GM19455 (cell line): ENCODE measurements at regions not wholly inside any gene's neighbourhood (a gene's known extent, or its start where the extent isn't known, plus 50 kb on each side); places are given as distances from the start of the nearest gene placed in this dataset.

Experiments
- ATAC-seq: cut with Tn5 transposase; IDR thresholded peaks from one replicate; pipeline ENCODE4 v1.9.1; 2021; ENCODE audit not compliant: unreplicated experiment

DNA sequence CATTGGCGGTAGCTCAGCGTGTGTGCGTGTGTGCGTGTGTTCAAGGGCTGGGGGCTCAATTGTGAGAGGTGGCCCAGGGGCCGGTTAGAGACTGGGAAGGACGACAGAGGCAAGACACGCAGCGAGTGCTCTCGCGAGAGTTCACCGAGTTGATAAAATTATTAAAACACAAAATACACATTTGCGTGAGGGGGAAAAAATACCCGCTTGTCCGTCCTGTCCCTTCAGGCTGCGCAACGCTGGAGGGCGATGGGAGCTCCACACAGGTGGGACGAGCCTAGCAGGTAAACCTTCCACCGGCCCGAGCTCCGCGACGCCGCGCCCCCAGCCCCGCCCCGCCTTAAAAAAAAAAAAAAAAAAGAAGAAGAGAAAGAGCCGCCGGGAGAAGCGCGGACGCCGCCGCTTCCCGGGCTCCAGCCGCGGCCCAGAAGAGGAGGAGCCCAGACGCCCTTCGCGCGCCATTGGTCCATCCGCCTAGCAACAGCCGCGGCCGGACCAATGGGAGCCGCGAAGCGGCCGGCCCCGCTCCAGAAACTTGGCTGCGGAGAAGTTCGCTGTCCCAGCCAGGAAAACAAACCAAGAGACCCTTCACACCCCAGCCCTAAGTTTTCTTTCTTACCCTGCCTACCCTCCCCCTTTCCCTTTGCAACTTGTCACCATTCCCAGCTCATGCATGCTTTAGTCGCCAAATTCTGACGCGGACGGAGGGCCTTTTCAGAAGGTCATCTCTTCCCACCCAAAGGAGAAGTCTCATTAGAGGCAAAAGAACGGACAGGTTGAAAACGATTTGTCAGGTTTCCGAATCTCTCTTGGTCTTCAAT, 169.9 kb upstream of the MAF start:
- peak; percentile 98 for ATAC-seq

DNA sequence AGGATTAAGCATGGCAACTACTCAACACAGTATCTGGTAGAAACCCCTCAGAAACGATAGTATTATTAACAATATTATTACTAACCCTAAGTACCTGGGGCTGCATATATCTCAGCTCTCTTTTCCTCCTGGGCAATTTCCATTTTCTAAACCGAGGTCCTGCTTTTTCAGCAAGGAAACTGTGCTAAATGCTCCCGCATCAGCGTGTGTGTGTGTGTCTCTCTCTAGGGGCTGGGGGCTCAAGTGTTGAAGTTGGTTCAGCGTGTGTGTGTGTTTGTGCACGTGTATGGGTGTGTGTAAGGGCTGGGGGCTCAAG, 169.3 kb upstream of the MAF start:
- ATAC-seq, result peak; percentile 6

DNA sequence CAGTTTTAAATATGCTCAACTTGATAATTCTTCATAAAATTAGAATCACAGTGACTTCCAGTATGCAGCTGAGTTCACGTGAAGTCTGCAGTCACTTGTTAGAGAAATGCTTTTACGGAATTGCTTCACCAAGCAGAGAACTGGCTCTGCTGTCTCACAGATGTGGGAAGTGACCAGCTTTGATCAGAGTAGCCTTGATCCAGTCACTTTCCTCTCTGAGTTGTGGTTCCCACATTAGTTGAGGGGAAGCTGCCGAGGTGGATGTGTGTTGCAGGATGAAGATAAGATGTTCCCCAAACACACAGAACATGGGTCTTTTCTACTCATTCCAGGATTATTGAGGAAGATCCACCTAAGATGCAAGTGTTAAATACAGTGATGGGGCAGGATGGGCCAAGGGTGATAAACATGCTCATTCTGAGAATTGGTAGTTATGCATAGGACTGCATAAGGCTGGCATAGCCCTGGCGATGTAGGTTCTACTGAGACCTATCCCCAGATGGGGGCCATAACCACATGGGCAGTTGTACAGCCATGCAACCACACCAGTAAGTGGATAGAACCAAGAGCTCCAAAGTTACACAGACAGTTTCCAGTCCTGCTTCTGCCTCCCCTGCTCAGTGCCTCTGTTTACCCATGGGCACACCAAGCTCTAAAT, 168.9 kb upstream of the MAF start:
- no peak for ATAC-seq

DNA sequence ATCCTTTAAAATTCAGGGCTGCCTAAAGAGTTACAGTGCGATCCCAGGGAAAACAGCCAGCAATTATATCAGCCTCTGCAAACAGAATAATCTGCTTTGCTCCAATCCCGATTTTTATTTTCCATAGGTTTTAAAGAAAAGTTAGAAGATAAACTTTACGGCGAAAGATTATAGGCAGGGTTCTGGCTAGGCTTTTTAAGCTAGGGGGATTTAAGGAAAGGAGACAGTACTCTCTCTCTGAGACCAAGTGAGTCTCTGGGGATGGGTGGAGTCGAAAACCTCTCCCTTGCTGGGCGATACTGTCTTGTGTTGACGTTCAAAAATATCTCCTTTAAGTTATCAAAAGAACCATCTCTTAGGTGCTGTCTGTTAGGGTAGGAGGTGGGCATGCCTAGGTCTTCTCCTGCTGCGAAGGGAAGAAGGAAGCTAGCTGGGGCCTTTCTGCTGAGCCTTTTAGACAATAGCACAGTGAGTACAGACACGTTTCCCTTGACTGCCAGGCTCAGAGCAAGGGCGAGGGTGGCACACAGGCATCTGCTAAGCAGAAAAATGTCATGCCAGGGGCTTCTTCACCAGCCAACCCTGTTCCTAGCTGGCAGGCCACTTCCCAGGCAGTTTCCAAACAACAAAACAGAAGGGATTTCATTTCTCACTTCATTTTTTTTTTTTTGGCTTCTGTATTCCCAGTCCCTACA, 167.9 kb upstream of the MAF start:
- no peak for ATAC-seq

DNA sequence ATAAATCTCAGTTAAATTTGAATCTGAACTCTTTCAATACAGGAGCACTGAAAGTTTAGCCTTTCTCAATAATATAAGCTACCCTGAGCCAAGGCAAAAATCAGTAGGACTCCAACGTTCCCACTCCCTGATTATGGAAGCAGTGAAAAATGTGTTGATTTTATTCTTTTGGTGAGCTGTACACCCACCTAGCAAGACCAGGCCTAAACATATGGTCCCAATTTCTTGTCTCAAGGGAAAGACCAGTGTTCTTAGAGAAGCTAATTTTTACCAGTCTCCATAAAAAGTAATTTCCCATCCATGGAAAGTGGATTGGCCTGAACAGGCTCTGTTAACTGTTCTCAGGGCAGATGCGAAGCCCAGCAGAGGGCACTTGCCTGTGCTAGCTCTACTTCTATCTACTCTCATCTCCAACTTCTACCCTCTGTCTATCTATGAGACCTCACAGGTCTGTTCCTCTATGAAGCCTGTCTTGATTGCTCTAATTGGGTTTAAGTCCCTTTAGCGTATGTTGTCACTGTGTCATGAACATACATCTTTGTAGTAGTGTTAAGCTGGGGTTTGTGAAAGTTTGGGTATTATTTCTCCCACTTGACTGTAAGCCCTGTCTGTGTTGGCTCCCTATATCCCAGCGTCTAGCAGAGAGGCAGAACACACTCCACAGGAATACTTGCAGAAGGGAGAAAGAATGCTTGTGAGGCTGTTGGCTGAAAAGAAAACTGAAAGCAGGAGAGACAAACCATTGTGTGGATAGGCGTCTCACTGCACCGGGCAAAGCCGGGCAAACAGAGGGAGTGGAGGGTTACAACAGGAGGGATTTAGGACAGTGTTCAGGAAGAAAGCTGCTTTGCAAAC, 167.1 kb upstream of the MAF start:
- ATAC-seq, result no peak

DNA sequence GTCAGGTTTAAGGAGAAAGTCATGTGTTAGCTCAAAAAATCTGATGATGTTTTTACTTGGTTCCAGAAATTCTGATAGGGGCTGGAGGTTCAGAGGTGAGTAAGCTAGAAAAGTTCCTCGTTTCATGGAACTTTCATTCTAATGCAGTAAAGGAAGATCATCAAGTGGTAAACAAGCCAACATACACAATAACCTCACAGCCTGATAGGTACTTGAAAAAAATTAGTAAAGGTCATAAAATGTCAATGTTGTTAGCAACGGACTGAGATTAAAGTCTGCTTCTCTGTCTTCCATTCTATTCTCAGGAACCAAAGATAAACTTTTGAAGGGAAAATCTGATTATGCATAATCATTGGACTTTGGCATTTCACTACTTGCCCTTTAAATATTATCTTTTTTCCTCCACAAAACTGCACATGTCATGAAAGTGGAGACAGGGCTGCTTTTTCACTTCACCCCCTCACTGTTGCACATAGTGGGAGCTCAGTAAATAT, 165.4 kb upstream of the MAF start:
- no peak for ATAC-seq

DNA sequence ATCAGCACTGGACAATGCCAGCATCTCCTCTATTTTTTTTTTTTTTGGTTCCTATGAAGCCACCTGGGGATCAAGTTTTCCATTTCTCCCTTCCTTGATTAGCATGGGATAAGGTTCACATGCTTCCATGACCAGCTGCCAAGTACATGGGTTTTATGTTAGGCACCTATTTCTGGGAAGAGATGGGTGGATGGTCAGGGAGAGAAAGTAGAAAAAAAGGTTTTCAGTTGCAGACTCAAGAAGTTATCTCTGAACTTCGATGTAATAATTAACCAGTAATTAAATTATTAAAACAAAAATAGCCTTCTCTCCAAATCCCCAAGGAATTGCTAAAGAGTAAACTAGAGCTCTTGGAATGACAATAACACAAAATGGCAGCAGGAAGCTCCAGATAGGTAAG, 164.9 kb upstream of the MAF start:
- no peak for ATAC-seq

DNA sequence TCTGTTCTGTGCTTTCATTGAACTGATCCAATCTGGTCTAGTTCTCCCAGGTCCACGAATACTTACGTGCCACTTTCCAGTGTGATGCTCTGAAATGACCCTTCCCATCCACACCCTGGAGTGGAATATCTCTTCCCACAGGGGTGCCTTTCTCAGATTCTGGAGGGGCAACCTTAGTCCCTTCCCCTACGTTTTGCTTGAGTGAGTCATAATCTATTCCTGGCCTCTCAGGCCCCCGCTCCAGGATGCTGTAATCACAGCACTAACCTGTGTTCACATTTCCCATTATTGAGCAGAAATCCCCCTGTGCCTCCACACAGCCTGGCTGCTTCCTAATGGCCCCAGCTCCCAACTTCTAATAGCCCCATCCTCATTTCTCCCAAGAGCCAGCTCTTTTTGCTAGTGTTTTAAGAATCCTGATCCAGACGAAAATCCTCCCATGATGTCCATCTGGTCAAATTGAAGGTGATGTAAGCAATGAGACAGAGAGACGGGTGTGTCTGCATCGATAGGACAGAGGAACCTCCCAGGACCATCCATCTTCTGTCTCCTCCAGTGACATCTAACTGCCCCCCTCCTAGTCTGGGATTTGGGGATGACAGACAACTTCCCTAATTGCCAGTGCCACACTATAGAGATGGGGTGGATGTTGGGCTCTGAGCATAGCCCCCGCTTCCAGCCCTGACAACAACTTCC, 164.0 kb upstream of the MAF start:
- ATAC-seq, result no peak

DNA sequence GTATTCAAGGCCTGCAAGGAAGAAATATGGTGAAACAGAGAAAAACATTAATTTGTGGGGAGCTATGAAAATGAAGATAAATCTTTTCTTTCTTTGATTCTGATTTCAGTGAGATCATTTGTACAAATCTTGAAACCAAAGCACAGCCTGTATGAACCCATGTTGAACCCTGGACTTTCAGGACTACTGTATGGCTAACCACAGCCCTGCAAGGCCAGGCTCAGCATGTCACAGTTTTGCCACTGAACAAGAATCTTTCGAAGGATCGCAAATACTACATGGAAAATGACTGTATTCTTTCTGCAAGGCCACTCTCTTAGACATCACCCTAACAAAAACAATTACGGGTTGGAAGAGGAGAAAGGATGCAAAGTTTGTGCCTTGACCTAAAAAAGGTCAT, 161.7 kb upstream of the MAF start:
- ATAC-seq, result no peak

DNA sequence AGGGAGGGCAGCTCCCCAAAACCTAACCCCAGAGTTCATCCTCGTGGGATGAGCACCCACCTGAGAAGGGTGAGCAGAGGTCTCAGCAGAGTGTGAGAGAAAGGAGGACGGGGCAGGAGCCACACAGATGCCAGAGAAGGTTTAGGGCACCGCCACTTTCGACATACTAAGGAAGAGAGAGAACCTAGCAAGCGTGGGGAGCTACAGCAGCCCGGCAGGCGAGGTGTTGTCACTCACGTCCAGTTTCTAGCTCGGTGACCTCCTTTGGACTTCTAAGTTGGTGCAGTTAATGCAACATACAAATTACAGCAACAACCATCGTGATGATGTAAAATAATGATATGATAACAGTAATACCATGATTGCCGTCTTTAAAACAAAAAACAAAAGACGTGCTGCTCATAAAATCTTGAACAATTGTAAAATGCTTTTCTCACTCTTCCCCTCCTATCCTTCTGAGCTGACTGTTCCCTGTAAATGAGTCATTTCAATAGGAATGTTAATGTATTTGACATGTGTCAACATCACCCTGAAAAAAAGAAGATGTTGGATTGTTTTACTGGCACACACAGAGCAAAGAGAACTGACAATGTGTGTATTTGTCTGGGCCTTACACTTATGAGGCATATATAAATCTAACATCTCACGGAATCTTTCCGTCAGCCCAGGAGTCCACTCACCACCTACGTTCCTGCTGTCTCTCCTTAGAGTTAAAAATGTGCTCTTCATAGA, 158.2 kb upstream of the MAF start:
- ATAC-seq, result no peak

DNA sequence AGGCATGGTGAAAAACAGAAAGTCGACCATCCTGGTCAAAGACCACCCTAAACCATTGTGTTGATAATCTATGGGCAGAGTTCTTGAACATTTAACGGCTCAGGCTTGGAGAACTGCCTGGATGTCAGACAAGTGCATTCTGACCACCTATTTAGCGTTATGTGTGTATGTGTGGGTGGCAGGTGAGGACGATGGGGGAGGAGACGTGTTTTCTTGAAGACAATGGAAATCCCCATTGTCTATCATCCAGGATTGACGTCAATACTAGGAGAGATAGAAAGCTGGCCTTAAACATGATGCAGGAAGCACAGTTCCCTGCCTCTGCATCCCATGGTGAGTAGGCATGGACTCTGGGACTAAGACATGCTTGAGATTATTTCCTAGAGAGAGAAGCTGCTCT, 157.4 kb upstream of the MAF start:
- ATAC-seq, result no peak

DNA sequence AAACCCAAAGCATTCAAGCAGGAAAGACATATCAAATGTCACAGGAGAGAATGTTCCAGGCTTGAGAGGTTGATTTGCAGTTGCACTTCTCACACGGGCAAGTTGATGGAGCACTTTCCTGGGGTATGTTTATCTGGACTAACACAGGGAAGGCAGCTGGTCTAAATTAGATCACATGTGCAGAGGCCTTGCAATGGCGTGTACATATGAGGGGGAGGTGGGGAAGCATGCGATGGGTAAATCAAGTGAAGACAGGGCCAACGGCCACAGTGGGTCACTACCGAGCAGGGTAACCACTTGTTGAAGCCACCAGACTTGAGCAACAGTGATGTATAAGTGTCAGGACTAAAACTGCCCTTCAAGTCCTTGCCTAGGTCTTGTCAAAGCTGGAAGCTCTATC, 156.6 kb upstream of the MAF start:
- no peak for ATAC-seq

DNA sequence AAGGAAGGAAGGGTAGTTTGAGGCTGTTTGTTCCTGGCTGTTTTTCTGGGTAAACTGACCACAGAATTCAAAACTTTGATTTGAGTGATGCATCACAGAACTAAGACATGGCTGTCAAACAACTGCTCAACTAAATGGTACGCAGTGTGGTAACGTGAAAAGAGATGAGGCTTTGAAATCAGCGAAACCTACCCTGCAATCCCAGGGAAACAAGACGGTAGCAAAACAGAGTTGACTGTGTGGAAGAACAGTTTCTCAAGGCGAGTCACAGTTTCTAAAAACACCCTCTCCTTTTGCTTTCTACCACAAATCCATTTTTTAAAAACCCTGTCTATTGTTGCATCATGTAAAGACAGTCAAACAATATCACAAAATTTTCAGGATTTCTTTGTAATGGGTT, 156.0 kb upstream of the MAF start:
- no peak for ATAC-seq

DNA sequence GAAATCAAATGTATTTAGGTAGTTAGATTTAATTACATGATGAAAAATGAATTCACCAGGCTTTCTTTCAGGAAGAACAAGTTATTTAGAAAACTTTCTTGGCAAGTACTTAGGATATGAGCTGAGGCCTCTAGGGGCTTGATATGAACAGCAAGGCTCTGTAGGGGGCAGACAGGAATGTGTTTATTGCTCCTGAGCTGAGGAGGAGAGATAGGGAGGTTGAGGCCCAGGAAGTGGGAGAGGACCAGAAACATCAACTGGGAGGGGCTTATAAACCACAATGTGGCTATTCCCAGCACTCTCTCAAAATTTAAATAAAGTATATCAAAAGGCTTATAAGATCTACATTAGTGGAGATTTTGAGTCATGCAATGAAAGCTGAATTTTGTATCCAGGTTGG, 154.0 kb upstream of the MAF start:
- ATAC-seq, result no peak

DNA sequence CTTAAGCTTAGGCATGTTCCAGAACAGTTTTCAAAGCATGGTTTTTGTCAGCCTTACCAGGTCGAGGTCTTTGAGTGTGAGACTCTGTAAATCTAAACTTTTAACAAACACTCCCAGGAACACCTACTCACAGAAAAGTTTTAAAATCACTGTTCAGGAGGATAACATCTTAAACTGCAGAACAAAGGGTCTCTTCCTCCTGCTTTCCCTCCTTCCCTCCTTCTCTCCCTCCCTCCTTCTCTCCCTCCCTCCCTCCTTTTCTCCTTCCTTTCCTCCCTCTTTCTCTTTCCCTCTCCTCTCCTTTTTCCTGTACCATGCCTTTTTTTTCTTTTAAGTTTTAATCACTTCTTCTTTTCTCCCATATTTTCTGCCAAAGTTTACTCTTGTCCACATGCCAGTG, 153.5 kb upstream of the MAF start:
- no peak for ATAC-seq

DNA sequence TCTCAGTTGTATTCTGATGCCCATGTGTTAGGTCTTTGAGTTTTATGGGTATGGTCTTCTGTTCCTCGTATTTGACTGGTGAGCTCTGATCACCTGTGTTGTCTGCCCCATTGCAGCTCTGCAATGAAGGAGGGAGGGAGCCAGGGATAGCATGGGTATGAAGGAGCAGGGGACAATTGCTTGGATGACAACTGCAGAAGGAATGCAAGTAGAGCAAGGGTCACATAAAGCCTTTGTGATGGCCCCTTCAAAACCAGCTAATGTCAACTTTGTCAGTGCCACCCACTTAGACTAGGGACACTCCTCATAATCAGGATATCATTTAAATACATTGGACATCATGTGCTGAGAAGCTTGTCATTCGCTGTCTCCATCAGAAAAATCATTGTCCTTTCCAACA, 152.7 kb upstream of the MAF start:
- ATAC-seq, result no peak

DNA sequence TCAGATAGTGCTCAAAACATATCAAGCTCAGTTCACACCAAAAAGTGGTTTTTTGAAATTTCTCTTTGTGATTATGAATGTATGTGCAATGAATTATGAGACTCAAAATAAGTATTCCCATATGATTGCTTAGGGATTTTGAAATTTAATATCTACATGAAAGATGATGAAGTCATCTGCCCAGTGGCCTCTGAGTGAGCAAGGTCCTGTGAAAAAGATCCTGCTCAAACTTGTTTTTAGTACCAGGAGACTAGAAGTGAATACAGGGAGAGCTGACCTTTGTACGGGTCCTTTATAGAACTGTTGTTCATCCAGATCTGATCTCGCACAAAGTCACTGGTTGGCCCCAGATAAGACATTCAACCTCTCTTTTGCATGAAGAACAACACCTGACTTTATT, 151.9 kb upstream of the MAF start:
- ATAC-seq, result no peak

DNA sequence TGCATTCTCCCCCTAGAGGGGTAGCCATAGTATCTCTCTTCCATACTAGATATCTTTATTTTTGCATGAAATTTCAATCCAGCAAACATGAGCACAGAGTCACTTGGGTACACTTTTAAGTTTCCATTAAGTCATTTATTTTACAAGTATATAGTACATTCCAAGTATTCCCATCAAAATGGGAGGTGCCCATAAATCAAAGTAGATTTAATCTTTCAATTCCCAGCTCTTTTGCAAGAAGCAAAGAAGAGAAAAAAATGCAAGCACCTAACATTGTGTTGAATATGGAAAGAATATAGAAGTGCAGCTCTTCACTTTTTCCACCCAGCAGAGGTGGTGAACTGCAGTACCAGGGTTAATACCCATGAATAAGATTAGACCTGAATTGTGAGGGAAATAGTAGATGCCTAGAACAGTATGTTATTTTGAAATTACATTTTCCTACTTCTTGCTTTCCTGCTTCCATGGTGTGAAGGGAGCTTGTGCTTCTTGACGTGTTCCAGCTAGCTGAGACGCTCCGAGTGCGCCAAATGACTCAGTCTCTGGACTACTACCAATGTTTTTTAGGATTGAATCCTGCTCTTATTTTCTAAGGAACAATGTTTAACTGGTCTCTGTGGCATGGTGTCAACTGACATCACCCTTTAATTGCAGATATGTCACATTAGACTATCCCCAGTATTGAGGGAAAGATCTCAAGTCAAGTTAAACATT, 151.1 kb upstream of the MAF start:
- ATAC-seq, result no peak

DNA sequence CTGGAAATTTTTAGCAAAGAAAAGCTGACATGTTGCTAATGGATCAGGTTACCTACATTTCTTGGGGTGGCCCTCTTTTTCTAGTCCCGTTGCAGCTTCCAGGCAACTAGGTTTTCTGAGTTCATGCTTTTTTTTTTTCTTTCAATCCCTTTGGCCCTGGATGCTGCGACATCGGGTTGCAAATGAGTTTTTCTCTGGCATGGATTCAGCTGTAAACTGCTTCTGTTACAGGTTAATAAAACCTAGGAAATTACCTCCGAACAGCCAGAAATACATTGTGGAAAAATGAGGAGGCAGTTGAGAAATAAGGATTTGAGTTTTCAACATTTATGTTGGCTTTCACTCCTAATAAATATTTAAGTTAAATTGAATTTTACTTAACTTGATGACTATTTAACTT, 149.8 kb upstream of the MAF start:
- ATAC-seq, result no peak
